GM10266 (cell line): ENCODE measurements at regions not wholly inside any gene's neighbourhood (a gene's known extent, or its start where the extent isn't known, plus 50 kb on each side); places are given as distances from the start of the nearest gene placed in this dataset.

Experiments
- DNase-seq: peaks from one replicate; pipeline ENCODE4 v3.0.0; 2012; ENCODE audit errors: extremely low spot score
- TF ChIP-seq, protein P1 (sequence below): IDR thresholded peaks from 2 replicates; pipeline ENCODE4 v1.5.1; 2012; ENCODE audit warnings: mild to moderate bottlenecking, low read depth; ENCODE audit not compliant: control insufficient read depth, insufficient read depth; ENCODE audit errors: missing control alignments

DNA sequence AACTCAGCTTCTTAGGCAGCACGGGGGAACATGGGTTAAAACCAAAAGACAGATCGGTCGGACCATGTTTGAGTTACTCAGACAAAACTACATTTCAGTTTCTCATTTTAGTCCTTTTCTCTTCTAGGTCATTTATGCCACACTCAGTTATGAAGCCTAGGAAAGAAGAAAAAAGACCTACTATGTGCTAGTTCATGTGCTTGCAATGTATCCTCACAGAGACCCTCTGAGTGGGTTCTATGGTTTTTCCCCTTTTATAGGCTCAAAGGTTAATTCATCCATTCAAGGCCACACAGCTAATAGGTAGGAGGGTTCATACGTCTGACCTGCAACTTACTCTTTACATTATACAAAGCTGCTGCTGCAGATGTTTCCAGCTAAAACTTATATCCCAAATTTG, 104.7 kb upstream of the ZNF438 start:
- no peak for DNase-seq
- TF ChIP-seq, protein P1, sequence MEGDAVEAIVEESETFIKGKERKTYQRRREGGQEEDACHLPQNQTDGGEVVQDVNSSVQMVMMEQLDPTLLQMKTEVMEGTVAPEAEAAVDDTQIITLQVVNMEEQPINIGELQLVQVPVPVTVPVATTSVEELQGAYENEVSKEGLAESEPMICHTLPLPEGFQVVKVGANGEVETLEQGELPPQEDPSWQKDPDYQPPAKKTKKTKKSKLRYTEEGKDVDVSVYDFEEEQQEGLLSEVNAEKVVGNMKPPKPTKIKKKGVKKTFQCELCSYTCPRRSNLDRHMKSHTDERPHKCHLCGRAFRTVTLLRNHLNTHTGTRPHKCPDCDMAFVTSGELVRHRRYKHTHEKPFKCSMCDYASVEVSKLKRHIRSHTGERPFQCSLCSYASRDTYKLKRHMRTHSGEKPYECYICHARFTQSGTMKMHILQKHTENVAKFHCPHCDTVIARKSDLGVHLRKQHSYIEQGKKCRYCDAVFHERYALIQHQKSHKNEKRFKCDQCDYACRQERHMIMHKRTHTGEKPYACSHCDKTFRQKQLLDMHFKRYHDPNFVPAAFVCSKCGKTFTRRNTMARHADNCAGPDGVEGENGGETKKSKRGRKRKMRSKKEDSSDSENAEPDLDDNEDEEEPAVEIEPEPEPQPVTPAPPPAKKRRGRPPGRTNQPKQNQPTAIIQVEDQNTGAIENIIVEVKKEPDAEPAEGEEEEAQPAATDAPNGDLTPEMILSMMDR: no peak

DNA sequence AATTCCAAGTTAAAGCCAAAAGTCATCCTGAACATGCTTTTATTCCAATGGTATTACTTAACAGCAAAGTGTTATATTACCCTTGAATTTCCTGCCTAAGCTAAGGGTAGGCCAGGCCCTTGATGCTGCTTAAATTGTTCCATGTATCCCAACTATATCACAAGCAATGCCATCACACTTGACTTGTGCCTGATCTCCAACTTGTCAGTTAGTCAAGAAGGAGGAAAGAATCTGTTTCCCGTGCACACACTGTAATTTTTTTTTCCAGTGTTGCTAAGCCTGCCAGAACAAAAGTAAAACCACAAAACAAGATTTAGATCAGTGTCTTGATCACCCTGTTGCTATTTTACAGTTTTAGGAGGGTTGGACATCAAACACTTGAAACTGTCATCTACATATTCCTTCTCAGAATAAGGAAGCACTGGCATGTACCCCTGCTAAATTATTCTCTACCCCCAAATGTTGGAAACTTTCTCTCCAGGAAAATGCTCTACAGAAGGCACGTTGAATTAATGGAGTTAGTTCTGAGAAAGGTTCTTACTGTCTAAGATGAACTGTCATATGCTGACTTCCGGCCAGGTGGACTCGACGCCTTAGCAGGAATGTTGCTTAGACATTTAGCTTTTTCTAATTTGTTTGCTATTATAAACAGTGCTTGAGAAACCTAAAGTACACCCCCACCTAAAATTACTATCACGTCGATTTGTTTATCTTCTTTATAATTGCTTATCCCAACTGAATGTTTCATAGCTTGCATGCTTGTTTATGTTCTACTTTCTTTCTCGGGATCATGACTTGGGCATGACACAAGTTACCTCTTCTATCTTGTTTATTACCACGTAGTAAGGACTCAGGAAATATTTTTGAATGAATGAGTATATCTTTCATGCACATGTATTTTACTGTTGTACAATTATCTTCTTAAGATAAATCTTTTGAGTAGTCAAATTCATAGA, 105.5 kb upstream of the ZNF438 start:
- TF ChIP-seq, protein P1: no peak
- no peak for DNase-seq

DNA sequence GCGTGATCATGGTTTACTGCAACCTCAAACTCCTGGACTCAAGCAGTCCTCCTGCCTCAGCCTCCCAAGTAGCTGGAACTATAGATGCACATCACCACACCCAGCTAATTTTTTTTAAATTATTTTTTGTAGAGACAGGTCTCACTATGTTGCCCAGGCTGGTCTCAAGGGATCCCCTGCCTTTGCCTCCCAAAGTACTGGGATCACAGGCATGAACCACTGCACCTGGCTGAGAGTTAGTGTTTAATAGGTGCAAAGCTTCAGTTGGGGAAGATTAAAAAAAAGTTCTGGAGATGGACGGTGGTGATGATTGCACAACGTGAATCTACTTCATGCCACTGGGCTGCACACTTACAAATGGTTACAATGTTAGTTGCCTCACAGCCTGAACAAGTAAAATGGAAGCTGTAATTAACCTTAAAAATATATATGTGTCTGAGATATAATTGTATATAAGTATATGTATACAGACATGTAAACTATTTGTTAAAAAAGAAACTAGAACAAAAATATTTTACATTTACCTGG, 106.4 kb upstream of the ZNF438 start:
- TF ChIP-seq, protein P1: no peak
- no peak for DNase-seq

DNA sequence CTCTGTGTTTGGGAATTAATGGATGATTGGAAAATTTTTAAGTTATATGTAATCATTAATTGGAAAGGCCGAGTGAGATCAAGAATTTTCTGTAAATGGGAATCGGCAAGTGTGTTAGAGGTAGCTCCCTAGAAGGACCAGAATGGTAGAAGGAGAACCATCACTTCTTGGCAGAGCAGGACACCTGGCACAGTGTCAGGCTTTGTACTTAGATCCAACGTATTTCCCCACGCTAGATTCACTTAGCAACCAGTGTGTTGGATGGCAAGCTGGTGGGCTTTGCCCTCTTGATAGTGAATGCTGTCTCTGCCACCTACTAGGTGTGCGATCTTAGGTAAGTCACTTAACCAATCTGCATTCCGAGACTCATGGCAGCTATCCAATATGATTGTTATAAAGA, 107.8 kb upstream of the ZNF438 start:
- TF ChIP-seq, protein P1: no peak

DNA sequence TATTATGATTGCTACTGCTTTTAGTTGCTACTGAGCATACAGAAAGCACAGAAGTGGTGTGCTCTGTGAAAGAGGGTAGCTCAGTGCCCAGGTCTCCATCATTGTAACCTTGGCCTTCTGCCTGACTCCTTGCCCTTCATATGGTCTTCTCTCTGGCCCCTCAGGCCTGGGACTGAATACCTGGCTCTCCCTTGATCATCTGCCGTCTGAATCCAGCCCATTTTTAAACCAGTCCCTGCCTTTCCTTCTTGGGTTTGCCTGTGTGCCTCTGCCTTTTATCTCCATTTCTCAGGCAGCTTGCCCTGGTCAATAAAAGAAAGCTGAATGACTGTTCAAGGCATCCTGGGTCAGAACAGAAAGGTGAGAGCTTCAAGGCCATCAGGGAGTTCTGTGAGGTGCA, 109.1 kb upstream of the ZNF438 start:
- DNase-seq: no peak
- TF ChIP-seq, protein P1: no peak

More for the DNA sequence above, 107.8 kb upstream of the ZNF438 start:
- DNase-seq: no peak

DNA sequence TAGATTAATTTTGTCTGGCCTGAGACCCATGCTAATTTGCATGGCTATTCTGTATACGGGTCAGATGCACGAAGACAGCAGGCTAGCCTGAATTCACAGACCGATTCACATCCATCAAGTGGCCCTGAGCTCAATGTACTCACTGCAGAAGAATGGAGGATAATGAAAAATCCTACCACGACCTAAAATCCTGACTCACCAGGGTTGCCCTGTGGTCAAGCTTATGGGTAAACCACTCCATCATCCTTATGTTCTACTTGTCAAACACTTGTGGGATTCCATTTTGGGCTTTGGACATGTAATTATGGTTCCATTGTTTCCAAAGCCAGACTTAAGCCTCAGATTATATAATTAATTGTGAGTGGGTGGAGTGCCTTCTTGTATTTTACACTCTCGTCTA, 110.4 kb upstream of the ZNF438 start:
- no peak for DNase-seq
- TF ChIP-seq, protein P1: no peak
